ENCODE measurements at regions not wholly inside any gene's neighbourhood (a gene's known extent, or its start where the extent isn't known, plus 50 kb on each side); places are given as distances from the start of the nearest gene placed in this dataset.
"Not testable (repeated sequence)": the region's sequence is repeated elsewhere in the genome, so short reads cannot be mapped to it uniquely, and the experiment has no call there.

- no peak overlapping the region for H3K27ac ChIP-seq (ENCODE audit: low read depth, low read length, severe bottlenecking)
- WGBS, 2 experiments (ENCODE audit: insufficient coverage in 2 of 2) = 81 to 82% methylated on average over 9 of the region's 9 CpGs
- peaks cover 33% of the 10 kb centered on the region for H3K9me3 ChIP-seq (ENCODE audit: control insufficient read depth, low read length)
- H3K36me3 ChIP-seq (ENCODE audit: control insufficient read depth, insufficient read depth, low read length) = no peaks in the 10 kb centered on the region
- no peak overlapping the region for H3K4me3 ChIP-seq (ENCODE audit: extremely low read depth, insufficient read depth, low read length, poor library complexity, severe bottlenecking)
- no peaks in the 10 kb centered on the region for H3K4me1 ChIP-seq (ENCODE audit: control insufficient read depth, insufficient read depth, low read length, poor library complexity, severe bottlenecking)
These were observed 66.6 kb upstream of the ZNF479 start for GRCh38 chr7:57198801-57199200.

- no peaks in the 10 kb centered on the region for H3K4me1 ChIP-seq (ENCODE audit: control insufficient read depth, insufficient read depth, low read length, poor library complexity, severe bottlenecking)
- WGBS, 2 experiments (ENCODE audit: insufficient coverage in 2 of 2) = 81 to 84% methylated on average over 6 of the region's 7 CpGs
- H3K36me3 ChIP-seq (ENCODE audit: control insufficient read depth, insufficient read depth, low read length) = no peaks in the 10 kb centered on the region
- H3K27ac ChIP-seq (ENCODE audit: low read depth, low read length, severe bottlenecking) = no peak overlapping the region
- H3K4me3 ChIP-seq (ENCODE audit: extremely low read depth, insufficient read depth, low read length, poor library complexity, severe bottlenecking) = no peak overlapping the region
- H3K9me3 ChIP-seq (ENCODE audit: control insufficient read depth, low read length) = peaks cover 37% of the 10 kb centered on the region
These were observed 67.0 kb upstream of the ZNF479 start for GRCh38 chr7:57199252-57199651.

GRCh38 chr7:57201021-57201894 lies 69.0 kb upstream of the ZNF479 start:
- WGBS, 2 experiments (ENCODE audit: insufficient coverage in 2 of 2) = 80 to 84% methylated on average over 8 to 9 of the region's 14 CpGs
- Histone ChIP-seq H3K4me3 (ENCODE audit: extremely low read depth, insufficient read depth, low read length, poor library complexity, severe bottlenecking) (no peak overlapping the region), H3K36me3 (ENCODE audit: control insufficient read depth, insufficient read depth, low read length) (no peaks in the 10 kb centered on the region), H3K4me1 (ENCODE audit: control insufficient read depth, insufficient read depth, low read length, poor library complexity, severe bottlenecking) (no peaks in the 10 kb centered on the region), H3K9me3 (ENCODE audit: control insufficient read depth, low read length) (peaks cover 47% of the 10 kb centered on the region), H3K27ac (ENCODE audit: low read depth, low read length, severe bottlenecking) (no peak overlapping the region)

GRCh38 chr7:57201895-57202210 lies 69.6 kb upstream of the ZNF479 start:
- Histone ChIP-seq H3K27ac (ENCODE audit: low read depth, low read length, severe bottlenecking) (no peak overlapping the region), H3K4me1 (ENCODE audit: control insufficient read depth, insufficient read depth, low read length, poor library complexity, severe bottlenecking) (no peaks in the 10 kb centered on the region), H3K36me3 (ENCODE audit: control insufficient read depth, insufficient read depth, low read length) (no peaks in the 10 kb centered on the region), H3K4me3 (ENCODE audit: extremely low read depth, insufficient read depth, low read length, poor library complexity, severe bottlenecking) (no peak overlapping the region), H3K9me3 (ENCODE audit: control insufficient read depth, low read length) (peaks cover 50% of the 10 kb centered on the region)
- WGBS, 2 experiments (ENCODE audit: insufficient coverage in 2 of 2) = 72 to 79% methylated on average over 7 of the region's 7 CpGs

- Histone ChIP-seq H3K27ac (ENCODE audit: low read depth, low read length, severe bottlenecking) (no peak overlapping the region), H3K9me3 (ENCODE audit: control insufficient read depth, low read length) (peaks cover 50% of the 10 kb centered on the region)
These were observed 70.0 kb upstream of the ZNF479 start for GRCh38 chr7:57202274-57202673.

GRCh38 chr7:57203161-57203791 lies 71.0 kb upstream of the ZNF479 start:
- Histone ChIP-seq H3K27ac (ENCODE audit: low read depth, low read length, severe bottlenecking) (no peak overlapping the region), H3K36me3 (ENCODE audit: control insufficient read depth, insufficient read depth, low read length) (no peaks in the 10 kb centered on the region), H3K4me1 (ENCODE audit: control insufficient read depth, insufficient read depth, low read length, poor library complexity, severe bottlenecking) (no peaks in the 10 kb centered on the region), H3K9me3 (ENCODE audit: control insufficient read depth, low read length) (peaks cover 59% of the 10 kb centered on the region), H3K4me3 (ENCODE audit: extremely low read depth, insufficient read depth, low read length, poor library complexity, severe bottlenecking) (no peak overlapping the region)
- 88 to 91% methylated on average over 47 to 48 of the region's 51 CpGs for WGBS, 2 experiments (ENCODE audit: insufficient coverage in 2 of 2)

More at GRCh38 chr7:57202274-57202673, 70.0 kb upstream of the ZNF479 start:
- no peaks in the 10 kb centered on the region for H3K4me1 ChIP-seq (ENCODE audit: control insufficient read depth, insufficient read depth, low read length, poor library complexity, severe bottlenecking)
- WGBS, 2 experiments (ENCODE audit: insufficient coverage in 2 of 2) = 68 to 100% methylated on average over 1 to 4 of the region's 9 CpGs
- no peaks in the 10 kb centered on the region for H3K36me3 ChIP-seq (ENCODE audit: control insufficient read depth, insufficient read depth, low read length)
- H3K4me3 ChIP-seq (ENCODE audit: extremely low read depth, insufficient read depth, low read length, poor library complexity, severe bottlenecking) = no peak overlapping the region

GRCh38 chr7:57203858-57204257 lies 71.6 kb upstream of the ZNF479 start:
- not testable (repeated sequence) for H3K4me3 ChIP-seq (ENCODE audit: extremely low read depth, insufficient read depth, low read length, poor library complexity, severe bottlenecking); H3K27ac ChIP-seq (ENCODE audit: low read depth, low read length, severe bottlenecking); H3K4me1 ChIP-seq (ENCODE audit: control insufficient read depth, insufficient read depth, low read length, poor library complexity, severe bottlenecking); H3K36me3 ChIP-seq (ENCODE audit: control insufficient read depth, insufficient read depth, low read length)
- 72 to 78% methylated on average over 11 of the region's 15 CpGs for WGBS, 2 experiments (ENCODE audit: insufficient coverage in 2 of 2)
- H3K9me3 ChIP-seq (ENCODE audit: control insufficient read depth, low read length) = peaks cover 62% of the 10 kb centered on the region

GRCh38 chr7:57204411-57204811 lies 72.2 kb upstream of the ZNF479 start:
- WGBS, 2 experiments (ENCODE audit: insufficient coverage in 2 of 2) = 82 to 91% methylated on average over 10 of the region's 10 CpGs
- H3K9me3 ChIP-seq (ENCODE audit: control insufficient read depth, low read length) = peaks cover 65% of the 10 kb centered on the region
- H3K4me3 ChIP-seq (ENCODE audit: extremely low read depth, insufficient read depth, low read length, poor library complexity, severe bottlenecking) = no peak overlapping the region

GRCh38 chr7:57205000-57205399 lies 72.8 kb upstream of the ZNF479 start:
- no peak overlapping the region for H3K27ac ChIP-seq (ENCODE audit: low read depth, low read length, severe bottlenecking)
- no peak overlapping the region for H3K4me3 ChIP-seq (ENCODE audit: extremely low read depth, insufficient read depth, low read length, poor library complexity, severe bottlenecking)
- H3K9me3 ChIP-seq (ENCODE audit: control insufficient read depth, low read length) = peaks cover 68% of the 10 kb centered on the region
- no peaks in the 10 kb centered on the region for H3K4me1 ChIP-seq (ENCODE audit: control insufficient read depth, insufficient read depth, low read length, poor library complexity, severe bottlenecking)
- WGBS, 2 experiments (ENCODE audit: insufficient coverage in 2 of 2) = 74% methylated on average over 3 of the region's 7 CpGs; no CpG with 5 or more reads in 1 of the 2 experiments
- H3K36me3 ChIP-seq (ENCODE audit: control insufficient read depth, insufficient read depth, low read length) = no peaks in the 10 kb centered on the region

More at GRCh38 chr7:57204411-57204811, 72.2 kb upstream of the ZNF479 start:
- H3K36me3 ChIP-seq (ENCODE audit: control insufficient read depth, insufficient read depth, low read length) = no peaks in the 10 kb centered on the region
- no peaks in the 10 kb centered on the region for H3K4me1 ChIP-seq (ENCODE audit: control insufficient read depth, insufficient read depth, low read length, poor library complexity, severe bottlenecking)
- no peak overlapping the region for H3K27ac ChIP-seq (ENCODE audit: low read depth, low read length, severe bottlenecking)

- Histone ChIP-seq H3K27ac (ENCODE audit: low read depth, low read length, severe bottlenecking) (no peak overlapping the region), H3K4me1 (ENCODE audit: control insufficient read depth, insufficient read depth, low read length, poor library complexity, severe bottlenecking) (no peaks in the 10 kb centered on the region), H3K4me3 (ENCODE audit: extremely low read depth, insufficient read depth, low read length, poor library complexity, severe bottlenecking) (no peak overlapping the region), H3K9me3 (ENCODE audit: control insufficient read depth, low read length) (peaks cover 63% of the 10 kb centered on the region), H3K36me3 (ENCODE audit: control insufficient read depth, insufficient read depth, low read length) (no peaks in the 10 kb centered on the region)
- WGBS, 2 experiments (ENCODE audit: insufficient coverage in 2 of 2) = 64 to 72% methylated on average over 5 to 6 of the region's 6 CpGs
These were observed 75.6 kb upstream of the ZNF479 start for GRCh38 chr7:57207836-57208235.

GRCh38 chr7:57210212-57210611 lies 78.0 kb upstream of the ZNF479 start:
- Histone ChIP-seq H3K9me3 (ENCODE audit: control insufficient read depth, low read length) (peaks cover 51% of the 10 kb centered on the region), H3K4me3 (ENCODE audit: extremely low read depth, insufficient read depth, low read length, poor library complexity, severe bottlenecking) (no peak overlapping the region), H3K27ac (ENCODE audit: low read depth, low read length, severe bottlenecking) (no peak overlapping the region), H3K36me3 (ENCODE audit: control insufficient read depth, insufficient read depth, low read length) (no peaks in the 10 kb centered on the region), H3K4me1 (ENCODE audit: control insufficient read depth, insufficient read depth, low read length, poor library complexity, severe bottlenecking) (no peaks in the 10 kb centered on the region)
- WGBS, 2 experiments (ENCODE audit: insufficient coverage in 2 of 2) = 70% methylated on average over 3 of the region's 3 CpGs; no CpG with 5 or more reads in 1 of the 2 experiments

Measured in mesodermal cell (in vitro differentiated cells).